Stimulated activated memory B cell treated with anti-CD40 and anti-IgM and Interleukin-4, amounts not matched to agents 10 μg/mL and 1 μg/mL and 100 μg/mL, for 72 hours (primary cell): ENCODE measurements at regions not wholly inside any gene's neighbourhood (a gene's known extent, or its start where the extent isn't known, plus 50 kb on each side); places are given as distances from the start of the nearest gene placed in this dataset.

Experiments used
- ATAC-seq: fragments of 150-1000 bp; cut with Tn5 transposase; 2 replicates; pipeline ENCODE4 v1.10.0; 2021
- H3K27ac Mint-ChIP-seq: one replicate; pipeline ENCODE4 v1.8.0; 2022; ENCODE audit warnings: mild to moderate bottlenecking, mixed read lengths
- H3K27me3 Mint-ChIP-seq: one replicate; pipeline ENCODE4 v1.8.0; 2022; ENCODE audit warnings: mixed read lengths
- H3K36me3 Mint-ChIP-seq: one replicate; pipeline ENCODE4 v1.8.0; 2022; ENCODE audit warnings: mixed read lengths
- H3K4me1 Mint-ChIP-seq: one replicate; pipeline ENCODE4 v1.8.0; 2022; ENCODE audit warnings: mixed read lengths
- H3K4me3 Mint-ChIP-seq: one replicate; pipeline ENCODE4 v1.8.0; 2022; ENCODE audit warnings: mild to moderate bottlenecking, moderate library complexity, mixed read lengths
- H3K9me3 Mint-ChIP-seq: one replicate; pipeline ENCODE4 v1.8.0; 2022; ENCODE audit warnings: mixed read lengths

GRCh38 chr7:155868955-155869783 lies 56.9 kb upstream of the SHH start:
- ATAC-seq: no peak
- no peaks in the 10 kb centered on the region for H3K36me3 Mint-ChIP-seq
- H3K9me3 Mint-ChIP-seq: no peaks in the 10 kb centered on the region
- H3K27ac Mint-ChIP-seq: no peak overlapping the region
- H3K4me1 Mint-ChIP-seq: peaks cover 7% of the 10 kb centered on the region
- no peak overlapping the region for H3K4me3 Mint-ChIP-seq
- peaks cover 48% of the 10 kb centered on the region for H3K27me3 Mint-ChIP-seq

GRCh38 chr7:155867734-155868400 lies 55.6 kb upstream of the SHH start:
- Mint-ChIP-seq H3K27me3 (peaks cover 50% of the 10 kb centered on the region), H3K9me3 (no peaks in the 10 kb centered on the region), H3K4me3 (no peak overlapping the region), H3K27ac (no peak overlapping the region), H3K4me1 (no peaks in the 10 kb centered on the region), H3K36me3 (no peaks in the 10 kb centered on the region)
- ATAC-seq: no peak

GRCh38 chr7:155867280-155867679 lies 55.0 kb upstream of the SHH start:
- ATAC-seq: no peak
- Mint-ChIP-seq H3K27me3 (peaks cover 50% of the 10 kb centered on the region), H3K27ac (no peak overlapping the region), H3K9me3 (no peaks in the 10 kb centered on the region), H3K36me3 (no peaks in the 10 kb centered on the region), H3K4me1 (no peaks in the 10 kb centered on the region), H3K4me3 (no peak overlapping the region)

GRCh38 chr7:155865830-155866525 lies 53.7 kb upstream of the SHH start:
- Mint-ChIP-seq H3K27me3 (peaks cover 50% of the 10 kb centered on the region), H3K9me3 (no peaks in the 10 kb centered on the region), H3K36me3 (no peaks in the 10 kb centered on the region), H3K27ac (no peak overlapping the region), H3K4me3 (no peak overlapping the region), H3K4me1 (no peaks in the 10 kb centered on the region)
- ATAC-seq: no peak

GRCh38 chr7:155864991-155865690 lies 52.9 kb upstream of the SHH start:
- H3K4me3 Mint-ChIP-seq: no peak overlapping the region
- H3K27ac Mint-ChIP-seq: no peak overlapping the region
- H3K4me1 Mint-ChIP-seq: no peaks in the 10 kb centered on the region
- no peaks in the 10 kb centered on the region for H3K36me3 Mint-ChIP-seq
- no peak for ATAC-seq
- peaks cover 41% of the 10 kb centered on the region for H3K27me3 Mint-ChIP-seq
- no peaks in the 10 kb centered on the region for H3K9me3 Mint-ChIP-seq

GRCh38 chr7:155864271-155864985 lies 52.2 kb upstream of the SHH start:
- no peak for ATAC-seq
- H3K4me3 Mint-ChIP-seq: no peak overlapping the region

GRCh38 chr7:155863721-155864151 lies 51.5 kb upstream of the SHH start:
- H3K36me3 Mint-ChIP-seq: no peaks in the 10 kb centered on the region
- H3K9me3 Mint-ChIP-seq: no peaks in the 10 kb centered on the region
- no peaks in the 10 kb centered on the region for H3K4me1 Mint-ChIP-seq
- ATAC-seq: no peak
- H3K27ac Mint-ChIP-seq: no peak overlapping the region
- peaks cover 41% of the 10 kb centered on the region for H3K27me3 Mint-ChIP-seq
- H3K4me3 Mint-ChIP-seq: no peak overlapping the region

More at GRCh38 chr7:155864271-155864985, 52.2 kb upstream of the SHH start:
- H3K27me3 Mint-ChIP-seq: peaks cover 41% of the 10 kb centered on the region
- no peak overlapping the region for H3K27ac Mint-ChIP-seq
- no peaks in the 10 kb centered on the region for H3K4me1 Mint-ChIP-seq
- H3K36me3 Mint-ChIP-seq: no peaks in the 10 kb centered on the region
- H3K9me3 Mint-ChIP-seq: no peaks in the 10 kb centered on the region

- H3K27ac Mint-ChIP-seq: no peak overlapping the region
- no peak overlapping the region for H3K4me3 Mint-ChIP-seq
- peaks cover 38% of the 10 kb centered on the region for H3K27me3 Mint-ChIP-seq
- no peak for ATAC-seq
- no peaks in the 10 kb centered on the region for H3K9me3 Mint-ChIP-seq
- H3K4me1 Mint-ChIP-seq: no peaks in the 10 kb centered on the region
- no peaks in the 10 kb centered on the region for H3K36me3 Mint-ChIP-seq
Measured at GRCh38 chr7:155862123-155862892, 50.0 kb upstream of the SHH start.
